AG08395 (cell line): ENCODE measurements at regions not wholly inside any gene's neighbourhood (a gene's known extent, or its start where the extent isn't known, plus 50 kb on each side); places are given as distances from the start of the nearest gene placed in this dataset.

Experiments
- DNase-seq: peaks from one replicate; pipeline ENCODE4 v3.0.0; 2012; ENCODE audit warnings: mixed read lengths, low spot score

DNA sequence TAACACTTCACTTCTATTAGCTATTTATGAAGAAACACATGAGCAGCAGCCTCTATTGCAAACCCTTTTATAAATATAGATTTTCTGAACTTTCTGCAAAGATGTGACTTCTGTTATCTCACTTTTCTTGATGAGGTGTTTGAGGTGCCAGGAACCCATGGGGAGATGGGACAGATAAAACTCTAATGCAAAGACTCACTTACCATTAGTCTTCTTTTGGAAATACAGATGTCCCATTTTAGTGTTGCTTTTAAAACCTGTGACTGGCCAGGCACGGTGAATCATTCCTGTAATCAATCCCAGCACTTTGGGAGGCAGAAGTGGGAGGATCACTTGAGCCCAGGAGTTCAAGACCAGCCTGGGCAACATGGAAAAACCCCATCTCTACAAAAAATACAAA is 171.3 kb upstream of the GAS1 start:
- DNase-seq = no peak

DNA sequence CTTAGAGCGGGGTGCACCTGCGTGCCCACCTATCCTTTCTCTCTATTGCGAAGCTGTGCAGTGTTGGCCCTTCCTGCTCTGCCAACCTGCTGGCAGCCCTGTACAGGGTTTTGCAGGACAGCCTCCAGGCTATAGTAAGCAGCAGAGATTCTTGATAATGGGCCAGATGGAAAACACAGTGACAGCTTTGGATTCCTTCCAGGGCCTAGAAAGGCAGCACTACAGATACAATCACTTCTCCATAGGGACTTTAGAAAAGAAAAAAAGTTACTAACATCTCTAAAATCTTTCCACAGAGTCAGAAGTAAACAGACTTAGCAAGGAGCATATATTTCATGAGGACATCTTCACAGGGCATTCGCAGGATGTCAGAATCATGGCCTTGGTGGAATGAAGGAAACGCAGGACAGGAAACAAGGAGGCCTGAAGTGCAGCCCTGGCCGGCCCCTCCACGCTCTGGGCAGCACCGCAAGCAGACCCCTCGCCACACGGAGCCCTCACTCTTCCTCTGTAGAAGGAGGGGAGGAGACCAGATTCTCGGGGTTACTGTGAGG is 172.1 kb upstream of the GAS1 start:
- peak; percentile 75 for DNase-seq

DNA sequence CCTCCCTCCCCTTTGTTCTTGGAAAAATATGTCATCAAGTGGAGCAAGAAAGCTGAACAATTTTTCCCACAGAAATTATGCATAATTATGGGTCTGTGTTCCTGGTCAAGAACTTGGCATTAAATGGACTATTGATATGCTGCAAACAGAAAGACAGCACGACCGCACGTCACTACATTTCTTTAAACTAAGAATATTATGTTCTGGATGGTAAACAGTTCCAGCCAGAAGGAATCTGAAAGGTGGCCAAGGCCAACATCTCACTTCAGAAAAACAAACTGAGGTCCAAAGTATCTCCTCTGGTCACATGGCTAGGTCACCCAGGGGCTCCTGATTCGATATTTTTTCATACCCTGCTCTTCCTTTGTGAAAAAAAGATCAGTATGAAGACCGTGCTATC is 173.3 kb upstream of the GAS1 start:
- DNase-seq = no peak

DNA sequence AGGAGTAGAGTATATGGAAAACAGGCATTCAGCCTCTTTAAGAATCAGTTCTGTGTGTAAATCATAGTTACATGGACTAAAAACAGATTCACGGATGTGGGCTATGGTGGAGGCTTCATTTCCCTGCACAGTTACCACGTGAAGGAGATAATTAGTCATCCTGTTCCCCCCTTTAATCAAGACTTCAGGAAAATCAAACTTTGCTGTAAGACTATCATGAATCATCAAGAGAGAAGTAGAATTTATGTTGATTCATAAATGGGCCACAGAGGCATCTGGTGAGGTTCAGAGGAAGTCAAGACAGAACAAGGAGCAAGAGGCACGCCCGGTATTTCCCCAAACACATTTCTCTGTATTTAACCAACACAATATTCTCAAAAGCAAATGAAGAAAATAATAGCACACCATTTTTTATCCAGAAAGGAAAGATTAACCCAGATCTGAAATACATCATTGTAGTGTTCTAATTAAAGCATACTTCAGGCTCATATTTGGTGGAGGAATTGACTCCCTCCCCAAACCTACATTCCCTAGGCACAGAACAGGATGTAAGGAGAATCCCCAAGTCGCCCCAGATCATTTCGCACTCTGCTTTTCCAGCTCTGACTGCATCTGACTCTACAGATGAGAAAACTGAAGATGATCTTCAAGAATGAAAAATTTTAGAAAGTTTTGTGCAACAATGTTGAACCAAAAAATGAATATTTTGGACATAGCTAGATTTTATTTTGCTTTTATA is 175.8 kb upstream of the GAS1 start:
- DNase-seq = peak; percentile 75

DNA sequence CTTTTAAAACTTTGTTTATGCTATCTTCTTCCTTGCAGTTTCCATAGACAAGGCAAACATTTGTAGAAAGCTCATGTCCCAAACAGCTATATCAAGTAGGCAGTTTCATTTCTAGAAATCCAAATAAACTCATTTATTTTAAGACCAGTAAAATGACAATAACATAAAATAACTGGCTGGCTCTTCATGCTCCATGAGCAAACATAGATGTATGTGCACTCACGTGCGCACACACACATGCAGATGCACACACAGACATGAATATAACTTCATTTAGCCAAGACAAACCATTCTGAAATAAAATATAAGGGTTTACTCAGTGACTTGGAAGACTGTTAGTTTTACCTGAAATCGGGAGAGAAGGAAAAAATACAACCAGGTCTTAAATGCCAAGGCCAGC is 176.5 kb upstream of the GAS1 start:
- DNase-seq = no peak

DNA sequence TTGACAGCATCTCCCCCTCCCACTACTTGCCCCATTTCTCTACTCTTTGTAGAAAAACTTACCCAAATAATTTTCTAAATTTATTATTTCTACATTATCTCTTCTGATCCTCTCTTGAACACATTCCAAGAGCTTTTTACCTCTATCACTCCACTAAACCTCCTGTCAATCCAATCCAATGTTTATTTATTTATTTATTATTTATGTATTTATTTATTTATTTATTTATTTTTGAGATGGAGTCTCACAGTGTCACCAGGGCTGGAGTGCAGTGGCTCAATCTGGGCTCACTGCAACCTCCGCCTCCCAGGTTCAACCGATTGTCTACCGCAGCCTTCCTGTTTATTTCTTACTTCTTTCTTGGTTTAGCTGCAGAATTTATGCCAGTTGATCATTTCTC is 178.5 kb upstream of the GAS1 start:
- DNase-seq = no peak

DNA sequence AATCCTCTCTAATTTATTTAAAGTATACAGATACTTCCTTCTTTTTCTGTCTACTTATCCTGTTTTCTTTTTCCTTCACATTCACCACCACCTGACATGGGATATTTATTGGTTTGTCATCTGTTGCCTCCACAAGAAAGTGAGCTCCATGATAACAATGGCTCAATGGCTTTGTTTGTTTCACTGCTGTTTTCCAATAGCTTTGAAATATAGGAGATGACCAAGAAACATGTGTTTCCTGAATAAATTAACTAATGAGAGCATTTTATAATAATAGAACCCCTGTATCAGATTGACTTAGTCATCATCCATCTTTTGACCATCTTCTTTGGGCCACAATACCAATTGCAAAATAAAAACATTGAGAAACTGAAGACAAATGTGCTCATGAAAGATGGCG is 180.2 kb upstream of the GAS1 start:
- no peak for DNase-seq

DNA sequence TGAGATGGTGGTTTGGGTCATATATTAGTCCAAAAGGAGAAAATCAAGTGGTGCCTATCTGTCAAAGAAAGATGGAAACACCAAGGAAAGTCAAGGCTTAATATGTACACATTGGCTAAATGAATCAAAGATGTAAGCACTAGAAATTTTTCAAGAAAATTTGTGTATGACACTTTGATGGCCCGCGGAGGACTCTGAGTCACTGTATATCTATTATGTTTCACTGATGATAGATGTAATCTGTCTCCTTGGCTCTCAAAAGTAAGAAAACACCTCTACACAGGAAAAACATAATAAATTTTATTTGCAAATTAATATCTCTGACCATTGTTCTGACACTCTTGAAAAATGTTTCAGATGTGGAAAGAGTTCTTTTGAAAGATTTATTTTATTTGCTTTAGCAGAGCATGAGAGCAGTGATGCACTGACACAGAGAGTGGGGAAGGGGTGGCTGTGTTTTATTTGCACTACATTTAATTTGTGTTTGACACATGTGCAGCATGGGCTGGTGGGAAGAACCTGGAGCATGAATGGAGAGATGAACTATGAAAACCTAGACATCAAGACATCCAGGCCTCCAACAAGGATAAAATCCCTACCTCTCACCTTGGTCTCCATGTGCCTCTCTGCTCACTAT is 180.8 kb upstream of the GAS1 start:
- DNase-seq = no peak

DNA sequence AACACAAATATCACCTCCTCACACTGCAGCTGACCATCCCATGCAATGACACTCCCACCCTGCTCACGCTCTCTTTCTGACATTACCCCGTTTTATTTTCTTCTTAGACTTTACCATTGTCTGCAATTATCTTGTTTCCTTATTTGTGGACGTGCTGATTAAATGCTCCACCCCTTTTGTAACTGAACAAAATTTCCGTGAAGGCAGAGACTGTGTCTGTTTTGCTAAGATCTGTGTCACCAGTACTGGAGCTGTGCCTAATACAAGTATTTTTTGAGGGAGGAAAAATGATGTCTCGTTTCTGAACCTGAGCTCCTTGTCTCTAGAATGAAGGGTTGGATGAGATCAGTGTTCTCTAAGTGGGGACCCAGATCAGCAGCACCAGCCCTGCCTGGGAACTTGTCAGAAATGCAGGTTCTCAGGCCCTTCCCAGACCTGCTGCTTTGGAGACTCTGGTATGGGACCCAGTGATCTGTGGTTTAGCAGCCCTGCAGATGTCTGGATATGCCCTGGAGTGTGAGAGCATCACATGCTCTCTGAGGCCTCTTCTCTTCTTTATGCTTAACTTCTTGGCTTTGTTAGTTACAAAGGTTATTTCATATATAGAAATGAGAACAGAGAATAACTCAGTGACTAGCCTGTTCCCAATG is 181.7 kb upstream of the GAS1 start:
- DNase-seq = no peak

DNA sequence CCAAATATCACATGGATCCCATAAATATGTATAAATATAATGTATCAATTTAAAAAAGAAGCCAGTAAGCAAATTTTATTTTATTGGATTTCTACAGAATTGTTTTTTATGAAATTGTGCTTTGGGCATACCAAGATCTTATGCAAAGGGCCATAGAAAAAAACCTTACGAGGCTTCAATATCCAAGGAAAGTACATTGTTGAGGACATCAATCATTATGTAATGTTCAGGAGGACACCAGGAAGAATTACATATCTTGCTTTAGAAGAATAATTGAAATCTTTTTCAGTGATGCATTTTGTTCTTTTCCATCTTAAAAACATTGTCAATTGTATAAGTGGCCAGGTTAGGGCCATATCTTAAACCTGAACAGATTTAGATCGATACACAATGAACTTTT is 187.8 kb upstream of the GAS1 start:
- no peak for DNase-seq

DNA sequence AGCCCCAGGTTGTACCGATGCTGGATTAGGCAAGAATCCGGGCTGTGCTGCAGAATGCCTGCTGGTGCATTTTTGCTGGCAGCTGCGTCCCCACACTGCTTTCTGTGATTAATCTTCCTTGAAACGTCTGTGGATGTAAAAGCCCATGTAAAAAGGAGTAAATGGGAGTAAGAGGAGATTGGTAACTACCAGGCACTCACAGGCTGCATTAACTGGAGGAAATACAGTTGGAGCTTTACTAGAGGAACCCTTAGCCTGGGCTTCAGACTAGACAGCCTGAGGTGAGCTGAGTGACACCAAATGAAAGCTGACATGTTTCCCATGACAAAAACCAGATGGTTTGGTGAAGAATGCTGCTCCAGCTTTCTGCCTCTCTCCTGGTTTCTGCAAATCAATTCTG is 190.4 kb upstream of the GAS1 start:
- no peak for DNase-seq

DNA sequence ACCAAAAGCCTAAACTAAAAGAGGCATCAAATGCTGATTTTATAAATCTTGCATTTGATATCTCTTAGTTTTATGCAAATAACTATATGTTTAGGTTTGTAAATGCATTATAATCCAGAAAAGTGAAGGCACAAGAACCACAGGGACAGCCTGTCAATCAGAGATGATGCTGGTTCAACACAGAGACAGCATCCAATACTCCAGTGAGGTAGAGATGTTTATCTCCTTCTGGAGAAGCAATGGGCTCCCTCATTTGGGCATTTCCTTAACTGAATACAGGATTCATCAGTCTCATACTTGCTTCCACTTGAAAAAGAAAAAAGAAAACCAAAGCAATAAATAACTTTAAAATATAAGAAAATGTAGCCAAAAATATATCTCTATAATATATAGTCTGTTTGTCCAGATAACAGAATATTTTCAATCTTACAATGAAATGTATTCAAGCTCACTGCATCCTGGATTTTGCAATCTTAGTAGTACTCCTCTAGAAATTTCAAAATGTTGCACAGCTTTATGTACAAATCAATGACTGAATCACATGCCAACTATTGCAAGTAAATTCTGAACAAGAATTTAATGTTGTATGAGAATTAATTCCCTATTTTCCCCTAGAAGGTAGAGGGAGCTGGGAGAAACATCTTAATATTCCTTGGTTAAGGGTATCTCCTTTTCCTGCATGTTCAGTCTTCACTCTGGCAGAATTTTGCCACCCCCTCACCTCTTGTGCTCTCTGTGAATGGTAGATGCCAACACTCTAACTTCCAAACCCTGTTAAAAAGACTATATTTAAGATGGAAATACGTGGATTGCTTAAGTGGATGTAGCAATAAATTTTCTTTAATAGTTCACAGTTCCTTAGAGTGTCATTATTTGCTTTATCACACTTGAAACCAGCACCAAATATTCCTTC is 191.1 kb upstream of the GAS1 start:
- no peak for DNase-seq

DNA sequence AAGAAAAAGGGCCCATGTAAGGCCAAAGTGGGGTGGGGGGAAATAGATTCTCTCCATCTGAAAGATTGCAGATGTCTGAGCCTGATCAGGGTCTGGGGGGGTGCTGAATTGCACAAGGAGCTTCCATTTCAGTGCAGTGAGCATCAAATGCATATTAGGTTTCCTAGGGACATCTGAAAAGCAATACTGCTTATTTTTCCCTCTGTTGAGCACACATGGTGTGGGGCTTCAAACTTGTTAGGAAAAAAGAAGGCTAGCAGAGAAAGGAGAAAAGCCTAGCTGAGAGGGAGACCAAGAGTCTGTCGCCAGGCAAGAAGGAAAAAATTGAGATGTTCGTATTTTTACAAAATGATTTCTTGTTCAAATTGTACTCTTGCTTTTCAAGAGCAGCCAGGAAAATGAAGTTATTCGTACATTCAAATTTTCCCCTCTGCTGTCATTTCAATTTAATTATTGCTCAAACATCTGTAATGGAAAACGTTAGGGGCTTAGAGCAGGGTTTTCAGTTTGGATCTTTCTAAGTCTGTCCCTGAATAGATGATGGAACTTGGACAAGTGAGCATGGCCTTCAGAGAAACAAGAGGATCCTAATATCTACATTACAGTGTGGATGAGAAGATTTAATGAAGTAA is 191.9 kb upstream of the GAS1 start:
- no peak for DNase-seq

DNA sequence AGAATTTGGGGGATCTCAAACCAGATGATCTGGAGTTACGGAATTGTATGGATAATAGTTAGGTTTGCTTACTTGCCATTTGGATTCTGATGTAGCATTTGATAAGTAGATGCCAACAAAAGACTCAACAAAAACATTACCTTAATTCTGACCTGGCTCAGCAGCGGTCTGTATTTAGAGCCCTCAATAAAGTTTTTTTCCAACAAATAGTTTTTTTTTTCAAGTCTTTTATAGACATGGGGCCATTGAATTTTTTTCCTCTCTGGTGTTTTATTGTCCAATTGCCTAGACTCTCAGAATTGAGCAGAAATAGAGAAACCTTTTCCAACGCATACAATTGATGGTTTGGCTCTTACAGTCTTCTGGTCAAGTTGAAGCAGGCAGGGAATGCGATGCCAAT is 192.8 kb upstream of the GAS1 start:
- DNase-seq = no peak

DNA sequence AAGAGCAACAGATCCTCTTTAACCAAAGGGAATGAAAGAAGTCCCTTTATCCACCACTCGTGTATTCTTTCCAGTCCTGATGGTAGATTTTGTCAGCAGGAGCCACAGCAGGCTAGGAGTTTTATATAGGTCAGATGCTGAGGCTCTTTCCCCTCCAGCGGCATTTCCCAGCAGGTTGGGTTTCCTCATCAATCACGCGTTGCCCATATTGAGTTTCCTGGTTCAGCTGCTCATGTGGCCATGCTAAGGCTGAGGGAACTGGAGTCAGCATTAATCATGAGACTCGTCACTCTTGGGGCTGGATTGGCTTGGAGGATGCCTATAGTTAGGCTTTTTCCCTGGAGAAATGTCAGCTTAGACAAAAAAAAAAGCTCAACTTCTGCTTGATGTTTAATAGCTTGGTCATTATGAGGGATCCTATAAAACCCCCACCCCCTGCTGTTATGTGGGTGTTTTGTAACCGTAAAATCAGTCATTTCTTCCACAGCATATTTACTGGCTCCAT is 193.4 kb upstream of the GAS1 start:
- no peak for DNase-seq

DNA sequence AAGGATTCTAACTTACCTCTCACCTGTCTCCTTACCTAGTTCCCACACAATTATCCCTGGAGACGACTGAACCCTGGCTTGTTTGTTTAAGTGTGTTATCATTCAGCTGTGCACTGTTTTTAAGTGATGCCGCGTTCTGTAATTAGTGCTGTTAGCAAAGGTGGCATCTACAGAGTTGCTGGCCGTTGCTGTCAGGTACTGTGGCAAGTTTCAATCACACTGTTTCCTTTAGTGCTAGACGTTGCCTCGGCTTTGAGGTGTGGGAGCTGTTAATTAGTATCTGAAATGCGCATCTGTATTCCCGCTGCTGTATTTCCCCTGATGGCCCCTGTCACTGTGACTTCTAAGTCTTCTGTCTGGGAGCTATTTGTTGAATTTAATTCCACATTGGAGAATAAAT is 193.8 kb upstream of the GAS1 start:
- DNase-seq = no peak

DNA sequence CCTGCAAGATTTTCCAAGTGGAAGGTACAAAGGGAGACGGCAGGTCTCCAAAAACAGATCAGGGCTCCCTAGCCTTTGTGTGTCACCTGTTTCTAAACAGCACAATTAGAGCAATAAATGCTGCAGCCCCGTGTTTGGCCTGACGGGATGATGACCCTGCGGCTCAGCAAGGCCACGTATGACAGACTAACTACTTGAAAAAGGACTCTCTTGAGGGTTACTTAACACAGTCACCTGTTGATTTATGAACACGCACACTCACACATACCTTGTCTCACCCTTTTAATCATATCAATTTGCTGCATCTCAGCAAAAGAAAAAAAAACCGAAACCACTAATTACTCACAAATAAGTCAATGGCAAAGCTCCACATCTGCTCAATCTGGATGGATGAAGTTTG is 199.6 kb upstream of the GAS1 start:
- DNase-seq = no peak

DNA sequence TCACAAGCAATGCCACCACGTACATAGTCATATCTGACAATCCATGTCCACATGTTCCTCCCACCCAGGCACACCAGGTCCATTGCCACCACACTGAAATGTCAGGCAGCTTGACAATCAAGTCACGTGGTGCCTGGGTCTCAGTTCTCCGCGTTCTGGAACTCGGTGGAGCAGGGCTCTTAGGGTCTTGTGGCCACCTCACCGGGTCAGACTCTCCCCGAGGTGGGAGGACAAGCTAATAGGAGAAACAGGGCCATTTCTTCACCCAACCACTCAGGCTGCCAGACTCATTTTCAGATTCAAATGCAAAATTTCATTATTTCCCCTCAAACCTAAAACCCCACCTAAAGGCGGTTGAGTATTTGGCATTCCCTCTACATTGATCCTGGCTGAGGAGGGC is 200.5 kb upstream of the GAS1 start:
- no peak for DNase-seq

DNA sequence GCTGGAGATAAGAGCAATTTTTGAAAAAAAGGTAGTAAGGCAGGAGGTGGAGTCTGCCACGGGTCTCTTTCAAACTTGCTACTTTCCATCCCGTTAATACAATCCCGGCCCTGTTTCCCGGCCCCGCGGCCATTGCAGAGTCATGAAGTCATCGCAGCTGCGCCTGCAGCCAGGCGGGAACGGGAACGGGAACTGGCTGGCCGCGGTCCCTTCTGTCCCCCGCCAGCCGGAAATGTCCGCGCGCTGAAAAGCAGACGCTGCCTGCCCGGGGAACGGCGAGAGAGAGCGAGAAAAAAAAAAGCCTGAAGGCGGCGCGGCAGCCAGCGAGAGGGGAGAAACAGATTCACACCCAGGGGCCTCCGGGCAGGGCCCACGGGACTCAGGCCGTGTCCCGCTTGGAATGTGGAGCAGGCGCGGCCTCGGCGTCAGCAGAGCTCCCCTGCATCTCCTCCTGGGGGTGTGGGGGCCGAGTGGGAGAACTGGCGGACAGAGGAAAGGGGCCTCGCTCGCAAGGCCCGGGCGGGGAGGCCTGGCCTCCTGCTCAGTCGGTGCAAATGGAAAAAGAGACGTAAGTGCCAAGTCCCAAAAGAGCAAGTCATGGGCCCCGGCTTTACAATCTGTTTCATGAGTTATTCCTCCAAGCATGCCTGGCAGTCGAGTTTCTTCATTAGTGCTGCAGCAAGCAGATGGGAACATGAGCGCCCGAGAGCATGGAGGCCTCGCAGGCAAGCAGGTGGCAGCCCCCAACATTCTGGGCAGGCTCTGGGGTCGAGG is 201.2 kb upstream of the GAS1 start:
- DNase-seq = peak; percentile 77

DNA sequence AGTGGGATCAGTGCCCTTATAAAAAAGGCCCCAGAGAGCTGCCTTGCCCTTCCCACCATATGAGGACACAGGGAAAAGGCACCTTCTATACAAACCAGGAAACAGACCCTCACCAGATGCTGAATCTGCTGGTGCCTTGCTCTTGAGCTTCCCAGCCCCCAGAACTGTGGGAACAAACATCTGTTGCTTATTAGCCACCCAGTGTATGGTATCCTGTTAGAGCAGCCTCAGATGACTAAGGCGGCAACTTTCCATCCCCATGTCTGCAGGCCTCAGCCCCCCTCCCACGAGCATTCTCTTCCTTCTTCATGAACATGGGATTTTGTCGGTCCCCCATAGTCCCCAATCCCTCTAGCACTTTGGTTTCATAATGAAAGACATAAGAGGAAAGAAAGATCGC is 202.5 kb upstream of the GAS1 start:
- peak; percentile 46 for DNase-seq

DNA sequence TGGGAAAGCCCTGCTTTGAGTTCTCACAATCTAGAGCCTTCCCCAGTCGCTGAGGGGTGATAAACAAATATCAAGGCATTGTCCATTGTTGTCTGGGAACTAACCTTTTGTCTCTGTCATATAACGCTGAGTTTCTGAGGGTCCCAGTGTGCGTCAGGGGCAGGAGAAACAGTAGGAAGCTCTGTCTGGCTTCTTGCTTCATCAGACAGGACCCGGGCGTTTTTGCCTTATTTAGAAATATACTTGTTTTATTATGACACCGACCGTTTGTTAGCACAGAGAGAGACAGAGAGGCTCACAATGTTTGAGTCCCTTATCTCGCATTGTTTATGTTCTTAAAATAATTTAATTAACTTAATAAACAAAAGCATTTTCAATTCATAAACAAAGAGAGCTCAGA is 204.9 kb upstream of the GAS1 start:
- DNase-seq = no peak
